Sciatic nerve (tissue), 2 donors: ENCODE measurements at regions not wholly inside any gene's neighbourhood (a gene's known extent, or its start where the extent isn't known, plus 50 kb on each side); places are given as distances from the start of the nearest gene placed in this dataset.
A peak's percentile ranks its signal among the peaks of the same experiment; 100 is the strongest.

ENCODE experiments used
- ATAC-seq: fragments of 200-7000 bp; cut with Tn5 transposase; one replicate; pipeline ENCODE4 v1.9.1; 2020; ENCODE audit warnings: mild to moderate bottlenecking, moderate library complexity
- DNase-seq: peaks from one replicate; pipeline ENCODE4 v3.0.0-alpha.2; 2020; ENCODE audit warnings: low spot score
- intact Hi-C: fragments of 100-400 bp; cut with DNase I; formaldehyde crosslinking; loops from one replicate; pipeline ENCODE4 v1.14.2; 2022
- donor health status: DM: no; HTN: no; CAD: no.
- donor health status: DM: no; HTN: no; CAD: no.

GRCh38 chr2:29974086-29974485 is 52.7 kb upstream of the ALK start:
- intact Hi-C loops: no loop called here
- DNase-seq (no peak), ATAC-seq (no peak)

- intact Hi-C loops: no loop called here
- ATAC-seq (no peak), DNase-seq (no peak)
Measured at GRCh38 chr2:29977284-29977683, 55.9 kb upstream of the ALK start.

GRCh38 chr2:29981402-29981801 is 60.0 kb upstream of the ALK start:
- DNase-seq (no peak), ATAC-seq (no peak)
- intact Hi-C loops: no loop called here

- ATAC-seq: no peak
- intact Hi-C loops: no loop called here
Measured at GRCh38 chr2:29983308-29983707, 61.9 kb upstream of the ALK start.

GRCh38 chr2:29987146-29987545 is 65.8 kb upstream of the ALK start:
- ATAC-seq: no peak
- no peak for DNase-seq
- intact Hi-C loops: no loop called here

More at GRCh38 chr2:29983308-29983707, 61.9 kb upstream of the ALK start:
- DNase-seq: no peak

GRCh38 chr2:29990129-29990528 is 68.7 kb upstream of the ALK start:
- no peak for DNase-seq
- intact Hi-C loops: no loop called here
- ATAC-seq: no peak

- intact Hi-C loops: no loop called here
- ATAC-seq: no peak
- DNase-seq: no peak
Measured at GRCh38 chr2:29991086-29991485, 69.7 kb upstream of the ALK start.

GRCh38 chr2:29995241-29995640 is 73.9 kb upstream of the ALK start:
- no peak for DNase-seq
- ATAC-seq: no peak
- intact Hi-C loops: no loop called here

- intact Hi-C loops: no loop called here
- ATAC-seq (no peak), DNase-seq (no peak)
Measured at GRCh38 chr2:30003128-30003527, 81.7 kb upstream of the ALK start.

- intact Hi-C loops: no loop called here
- DNase-seq (no peak), ATAC-seq (no peak)
Measured at GRCh38 chr2:30022444-30023071, 101.2 kb upstream of the ALK start.

GRCh38 chr2:30024281-30024680 is 102.9 kb upstream of the ALK start:
- intact Hi-C loops: no loop called here
- DNase-seq: no peak
- ATAC-seq: no peak

- intact Hi-C loops: no loop called here
- ATAC-seq (peak; percentile 86), DNase-seq (peak; percentile 59)
Measured at GRCh38 chr2:30026091-30027055, 105.0 kb upstream of the ALK start.

- no peak for DNase-seq
- ATAC-seq: no peak
- intact Hi-C loops: no loop called here
Measured at GRCh38 chr2:30029804-30030203, 108.4 kb upstream of the ALK start.

- DNase-seq (no peak), ATAC-seq (no peak)
- intact Hi-C loops: no loop called here
Measured at GRCh38 chr2:30030361-30030760, 109.0 kb upstream of the ALK start.

- DNase-seq: no peak
- no peak for ATAC-seq
- intact Hi-C loops: no loop called here
Measured at GRCh38 chr2:30031184-30031583, 109.8 kb upstream of the ALK start.

- intact Hi-C loops: no loop called here
- no peak for DNase-seq
- no peak for ATAC-seq
Measured at GRCh38 chr2:30034052-30034775, 112.6 kb upstream of the YPEL5 start.

GRCh38 chr2:30037016-30037415 is 109.8 kb upstream of the YPEL5 start:
- intact Hi-C loops: no loop called here

GRCh38 chr2:30038419-30038818 is 108.4 kb upstream of the YPEL5 start:
- no peak for ATAC-seq
- no peak for DNase-seq
- intact Hi-C loops: no loop called here

More at GRCh38 chr2:30037016-30037415, 109.8 kb upstream of the YPEL5 start:
- no peak for DNase-seq
- no peak for ATAC-seq

GRCh38 chr2:30039101-30039500 is 107.7 kb upstream of the YPEL5 start:
- intact Hi-C loops: no loop called here
- DNase-seq: no peak

GRCh38 chr2:30040147-30040546 is 106.7 kb upstream of the YPEL5 start:
- DNase-seq (no peak), ATAC-seq (no peak)
- intact Hi-C loops: no loop called here

More at GRCh38 chr2:30039101-30039500, 107.7 kb upstream of the YPEL5 start:
- ATAC-seq: no peak
